BE2C (cell line): ENCODE measurements at regions not wholly inside any gene's neighbourhood (a gene's known extent, or its start where the extent isn't known, plus 50 kb on each side); places are given as distances from the start of the nearest gene placed in this dataset.
"Not testable (repeated sequence)": the region's sequence is repeated elsewhere in the genome, so short reads cannot be mapped to it uniquely, and the experiment has no call there.

Experiments
- DNase-seq: peaks from one replicate; pipeline ENCODE4 v3.0.0-alpha.2; 2020
- H3K27me3 ChIP-seq: fragments of 250-450 bp; sonication (Bioruptor Pico); 2 replicates; pipeline ENCODE4 v1.5.1; 2020; ENCODE audit warnings: mild to moderate bottlenecking
- H3K36me3 ChIP-seq: fragments of 250-450 bp; sonication (Bioruptor Pico); 2 replicates; pipeline ENCODE4 v1.5.1; 2020; ENCODE audit warnings: mild to moderate bottlenecking
- H3K4me1 ChIP-seq: fragments of 250-450 bp; sonication (Bioruptor Pico); 2 replicates; pipeline ENCODE4 v1.5.1; 2020
- H3K4me3 ChIP-seq: 2 replicates; pipeline ENCODE4 v1.5.1; 2011; ENCODE audit warnings: low read depth, low read length
- H3K9me3 ChIP-seq: fragments of 250-450 bp; sonication (Bioruptor Pico); 2 replicates; pipeline ENCODE4 v1.5.1; 2020
- TF ChIP-seq, protein P1 (sequence below): IDR thresholded peaks from 2 replicates; pipeline ENCODE4 v1.5.1; 2012; ENCODE audit warnings: mild to moderate bottlenecking, low read depth, low read length

DNA sequence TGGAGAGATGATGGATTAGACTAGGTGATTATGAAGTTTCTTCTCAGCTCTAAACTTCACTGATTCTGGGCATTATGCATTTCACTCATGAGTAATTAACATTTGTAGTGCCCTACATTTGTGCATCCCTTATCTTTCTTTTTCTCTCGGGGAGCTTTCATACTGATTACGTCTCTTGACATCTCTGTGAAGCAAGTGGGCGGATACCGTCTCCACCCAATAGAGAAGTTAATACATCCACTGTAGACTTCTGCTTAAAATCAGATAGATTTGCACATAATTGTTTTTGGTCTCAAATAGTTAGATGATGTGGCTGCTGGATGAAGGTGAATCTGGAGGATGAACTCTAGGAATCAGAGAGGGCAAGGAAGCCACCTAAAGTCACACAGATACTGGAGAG is 653.6 kb upstream of the EEF2KMT start:
- no peaks in the 10 kb centered on the region for H3K36me3 ChIP-seq
- no peaks in the 10 kb centered on the region for H3K27me3 ChIP-seq
- no peak overlapping the region for H3K4me3 ChIP-seq
- no peaks in the 10 kb centered on the region for H3K9me3 ChIP-seq
- TF ChIP-seq, protein P1, sequence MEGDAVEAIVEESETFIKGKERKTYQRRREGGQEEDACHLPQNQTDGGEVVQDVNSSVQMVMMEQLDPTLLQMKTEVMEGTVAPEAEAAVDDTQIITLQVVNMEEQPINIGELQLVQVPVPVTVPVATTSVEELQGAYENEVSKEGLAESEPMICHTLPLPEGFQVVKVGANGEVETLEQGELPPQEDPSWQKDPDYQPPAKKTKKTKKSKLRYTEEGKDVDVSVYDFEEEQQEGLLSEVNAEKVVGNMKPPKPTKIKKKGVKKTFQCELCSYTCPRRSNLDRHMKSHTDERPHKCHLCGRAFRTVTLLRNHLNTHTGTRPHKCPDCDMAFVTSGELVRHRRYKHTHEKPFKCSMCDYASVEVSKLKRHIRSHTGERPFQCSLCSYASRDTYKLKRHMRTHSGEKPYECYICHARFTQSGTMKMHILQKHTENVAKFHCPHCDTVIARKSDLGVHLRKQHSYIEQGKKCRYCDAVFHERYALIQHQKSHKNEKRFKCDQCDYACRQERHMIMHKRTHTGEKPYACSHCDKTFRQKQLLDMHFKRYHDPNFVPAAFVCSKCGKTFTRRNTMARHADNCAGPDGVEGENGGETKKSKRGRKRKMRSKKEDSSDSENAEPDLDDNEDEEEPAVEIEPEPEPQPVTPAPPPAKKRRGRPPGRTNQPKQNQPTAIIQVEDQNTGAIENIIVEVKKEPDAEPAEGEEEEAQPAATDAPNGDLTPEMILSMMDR = no peak
- no peaks in the 10 kb centered on the region for H3K4me1 ChIP-seq
- DNase-seq = no peak

DNA sequence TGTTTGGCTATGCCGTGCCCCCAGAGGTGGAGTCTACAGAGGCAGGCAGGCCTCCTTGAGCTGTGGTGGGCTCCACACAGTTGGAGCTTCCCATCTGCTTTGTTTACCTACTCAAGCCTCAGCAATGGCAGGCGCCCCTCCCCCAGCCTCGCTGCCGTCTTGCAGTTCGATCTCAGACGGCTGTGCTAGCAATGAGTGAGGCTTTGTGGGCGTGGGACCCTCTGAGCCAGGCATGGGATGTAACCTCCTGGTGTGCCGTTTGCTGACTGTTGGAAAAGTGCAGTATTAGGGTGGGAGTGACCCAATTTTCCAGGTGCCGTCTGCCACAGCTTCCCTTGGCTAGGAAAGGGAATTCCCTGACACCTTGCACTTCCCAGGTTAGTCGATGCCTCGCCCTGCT is 652.8 kb upstream of the EEF2KMT start:
- H3K27me3 ChIP-seq, H3K4me3 ChIP-seq, DNase-seq, H3K4me1 ChIP-seq, H3K36me3 ChIP-seq, H3K9me3 ChIP-seq: not testable (repeated sequence)

DNA sequence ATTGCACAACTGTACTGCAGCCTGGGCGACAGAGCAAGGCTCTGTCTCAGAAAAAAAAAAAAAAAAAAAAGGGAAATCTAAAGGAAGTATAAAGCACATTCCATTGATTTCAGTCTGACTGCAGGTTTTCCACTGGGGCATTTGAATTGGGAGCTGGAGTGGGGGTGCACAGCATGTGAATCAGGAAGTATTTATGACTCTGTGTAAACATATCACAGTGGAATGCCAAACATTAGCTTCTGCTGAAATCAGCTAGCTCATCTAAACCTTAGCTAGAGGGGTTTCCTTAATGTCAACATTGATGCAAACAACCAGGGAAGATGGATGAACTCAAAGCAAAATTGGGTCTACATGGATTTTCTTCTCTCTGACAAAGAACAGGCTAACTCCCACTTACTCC is 641.0 kb upstream of the EEF2KMT start:
- Histone ChIP-seq H3K27me3 (no peaks in the 10 kb centered on the region), H3K4me3 (no peak overlapping the region), H3K9me3 (no peaks in the 10 kb centered on the region), H3K36me3 (no peaks in the 10 kb centered on the region), H3K4me1 (no peaks in the 10 kb centered on the region)
- DNase-seq = no peak
- TF ChIP-seq, protein P1 = no peak

DNA sequence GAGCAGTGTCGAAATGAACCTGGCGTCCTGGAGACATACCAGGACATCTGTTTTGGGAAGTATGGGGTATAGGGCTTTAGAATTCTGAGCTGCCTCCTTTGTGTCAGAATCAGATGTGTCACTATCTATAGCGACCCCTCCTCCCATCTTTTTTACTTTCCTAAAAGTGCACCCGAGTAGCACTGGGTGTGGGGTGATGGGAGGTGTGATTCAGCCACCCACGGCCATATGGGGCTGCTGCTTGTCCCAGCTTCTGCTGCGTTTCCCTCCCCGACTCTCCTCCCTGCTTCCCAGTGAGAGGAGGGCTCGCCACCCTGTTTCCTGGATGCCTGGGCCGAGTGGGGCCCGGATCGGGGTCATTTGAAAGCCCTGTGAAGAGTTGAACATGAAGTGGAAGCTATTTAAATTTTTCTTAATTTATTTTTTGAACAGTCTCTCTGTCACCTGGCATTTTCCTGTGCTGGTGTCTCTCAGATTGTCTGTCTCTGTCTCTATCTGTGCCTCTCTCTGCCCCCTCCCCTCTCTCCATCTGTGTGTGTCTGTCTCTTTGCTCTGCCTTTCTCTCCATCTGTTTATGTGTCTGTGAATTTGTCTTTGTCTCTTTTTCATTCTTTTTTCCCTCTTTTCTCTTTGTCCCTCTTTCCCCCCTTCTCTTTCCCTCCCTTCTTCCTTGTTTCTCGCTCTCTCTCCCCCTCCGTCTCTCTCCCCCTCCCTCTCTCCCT is 638.8 kb upstream of the EEF2KMT start:
- no peaks in the 10 kb centered on the region for H3K36me3 ChIP-seq
- no peak overlapping the region for H3K4me3 ChIP-seq
- no peaks in the 10 kb centered on the region for H3K4me1 ChIP-seq
- no peaks in the 10 kb centered on the region for H3K9me3 ChIP-seq
- no peaks in the 10 kb centered on the region for H3K27me3 ChIP-seq
- TF ChIP-seq, protein P1 = no peak
- DNase-seq = no peak

DNA sequence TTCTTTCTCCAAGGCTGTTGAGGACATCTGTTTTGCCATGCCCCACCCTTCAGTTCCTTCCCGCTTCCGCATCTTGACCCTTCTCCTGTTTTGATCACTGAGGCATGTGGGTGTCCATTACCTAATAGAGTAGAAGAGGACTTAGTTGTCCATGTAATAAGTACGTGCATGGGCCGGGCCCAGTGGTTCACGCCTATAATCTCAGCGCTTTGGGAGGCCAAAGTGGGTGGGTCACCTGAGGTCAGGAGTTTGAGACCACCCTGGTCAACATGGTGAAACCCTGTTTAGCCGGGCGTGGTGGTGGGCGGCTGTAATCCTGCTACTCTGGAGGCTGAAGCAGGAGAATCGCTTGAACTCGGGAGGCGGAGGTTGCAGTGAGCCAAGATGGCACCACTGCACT is 637.8 kb upstream of the EEF2KMT start:
- Histone ChIP-seq H3K4me3 (no peak overlapping the region), H3K27me3 (no peaks in the 10 kb centered on the region), H3K36me3 (no peaks in the 10 kb centered on the region), H3K4me1 (no peaks in the 10 kb centered on the region), H3K9me3 (no peaks in the 10 kb centered on the region)
- TF ChIP-seq, protein P1 = no peak
- no peak for DNase-seq

DNA sequence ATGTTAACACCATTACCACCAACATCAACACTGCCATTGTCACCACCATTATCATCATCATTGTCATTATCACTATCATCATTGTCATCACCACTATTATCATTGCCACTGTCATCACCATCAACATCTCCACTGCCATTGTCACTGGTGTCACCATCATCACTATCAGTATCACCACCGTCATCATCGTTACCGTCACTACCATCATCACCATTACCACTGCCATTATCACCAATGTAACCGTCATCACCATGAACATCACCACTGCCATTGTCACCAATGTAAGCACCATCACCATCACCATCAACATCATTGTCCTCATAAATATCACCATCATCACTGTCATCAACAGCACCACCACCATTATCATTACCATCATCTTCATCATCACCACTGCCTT is 633.2 kb upstream of the EEF2KMT start:
- Histone ChIP-seq H3K9me3 (no peaks in the 10 kb centered on the region), H3K4me1 (no peaks in the 10 kb centered on the region), H3K4me3 (no peak overlapping the region), H3K36me3 (no peaks in the 10 kb centered on the region), H3K27me3 (no peaks in the 10 kb centered on the region)
- TF ChIP-seq, protein P1 = no peak
- DNase-seq = no peak
